GM21619 (cell line): ENCODE measurements at regions not wholly inside any gene's neighbourhood (a gene's known extent, or its start where the extent isn't known, plus 50 kb on each side); places are given as distances from the start of the nearest gene placed in this dataset.

ENCODE experiments used
- ATAC-seq: cut with Tn5 transposase; IDR thresholded peaks from one replicate; pipeline ENCODE4 v1.9.1; 2021; ENCODE audit not compliant: unreplicated experiment

DNA sequence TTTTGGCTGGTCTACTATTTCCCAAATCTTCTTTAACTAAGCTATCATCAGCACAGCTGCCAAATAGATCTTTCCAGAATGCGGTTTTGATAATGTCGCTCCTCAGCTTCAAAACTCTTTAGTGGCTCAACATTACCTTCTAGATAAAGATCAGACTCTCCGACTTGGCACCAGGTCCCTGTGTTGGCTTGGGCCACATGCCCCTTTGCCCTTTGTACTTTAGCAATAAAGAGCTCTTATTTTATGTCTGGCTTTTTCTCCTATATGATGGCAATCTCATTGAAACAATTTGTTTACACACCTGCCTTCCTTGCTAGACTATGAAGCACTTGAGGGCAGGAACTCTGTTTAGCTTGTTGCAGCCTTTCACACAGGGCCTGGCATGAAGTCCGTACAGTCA lies 128.9 kb upstream of the GATA6 start:
- ATAC-seq: no peak

GRCh38 chr18:22043837-22044236 lies 125.6 kb upstream of the GATA6 start:
- ATAC-seq: no peak

GRCh38 chr18:22044474-22045220 lies 124.7 kb upstream of the GATA6 start:
- no peak for ATAC-seq

GRCh38 chr18:22045221-22045918 lies 124.0 kb upstream of the GATA6 start:
- no peak for ATAC-seq

GRCh38 chr18:22046473-22046872 lies 122.9 kb upstream of the GATA6 start:
- no peak for ATAC-seq

- no peak for ATAC-seq
Observed at GRCh38 chr18:22047485-22047884, 121.9 kb upstream of the GATA6 start.

- no peak for ATAC-seq
Observed at GRCh38 chr18:22048221-22048620, 121.2 kb upstream of the GATA6 start.

- ATAC-seq: no peak
Observed at GRCh38 chr18:22048932-22049615, 120.3 kb upstream of the GATA6 start.

DNA sequence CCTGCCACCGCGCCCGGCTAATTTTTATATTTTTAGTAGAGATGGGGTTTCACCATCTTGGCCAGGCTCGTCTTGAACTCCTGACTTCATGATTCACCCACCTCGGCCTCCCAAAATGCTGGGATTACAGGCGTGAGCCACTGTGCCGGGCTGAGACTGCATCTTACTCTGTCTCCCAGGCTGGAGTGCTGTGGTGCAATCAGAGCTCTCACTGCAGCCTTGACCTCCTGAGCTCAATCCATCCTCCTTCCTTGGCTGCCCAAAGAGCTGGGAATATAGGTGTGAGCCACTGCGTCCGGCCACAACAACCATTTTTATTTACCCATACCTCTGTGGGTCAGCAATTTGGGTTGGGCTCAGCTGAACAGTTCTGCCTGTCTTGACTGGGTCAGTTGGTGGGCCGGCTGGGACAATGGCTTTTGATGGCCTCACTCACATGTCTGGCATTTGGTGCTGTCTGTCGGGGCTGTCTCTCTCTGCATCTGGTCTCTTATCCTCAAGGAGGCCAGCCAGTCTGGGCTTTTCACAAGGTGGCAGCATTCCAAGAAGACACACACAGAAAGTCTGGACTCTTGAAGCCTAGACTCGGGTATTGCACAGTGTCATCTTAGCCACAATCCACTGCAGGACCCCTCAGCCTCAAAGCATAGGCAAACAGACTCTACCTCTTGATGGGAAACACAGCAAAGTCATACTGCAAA lies 116.8 kb upstream of the GATA6 start:
- no peak for ATAC-seq

- ATAC-seq: no peak
Observed at GRCh38 chr18:22055466-22056238, 113.7 kb upstream of the GATA6 start.

GRCh38 chr18:22056950-22057349 lies 112.4 kb upstream of the GATA6 start:
- ATAC-seq: no peak

DNA sequence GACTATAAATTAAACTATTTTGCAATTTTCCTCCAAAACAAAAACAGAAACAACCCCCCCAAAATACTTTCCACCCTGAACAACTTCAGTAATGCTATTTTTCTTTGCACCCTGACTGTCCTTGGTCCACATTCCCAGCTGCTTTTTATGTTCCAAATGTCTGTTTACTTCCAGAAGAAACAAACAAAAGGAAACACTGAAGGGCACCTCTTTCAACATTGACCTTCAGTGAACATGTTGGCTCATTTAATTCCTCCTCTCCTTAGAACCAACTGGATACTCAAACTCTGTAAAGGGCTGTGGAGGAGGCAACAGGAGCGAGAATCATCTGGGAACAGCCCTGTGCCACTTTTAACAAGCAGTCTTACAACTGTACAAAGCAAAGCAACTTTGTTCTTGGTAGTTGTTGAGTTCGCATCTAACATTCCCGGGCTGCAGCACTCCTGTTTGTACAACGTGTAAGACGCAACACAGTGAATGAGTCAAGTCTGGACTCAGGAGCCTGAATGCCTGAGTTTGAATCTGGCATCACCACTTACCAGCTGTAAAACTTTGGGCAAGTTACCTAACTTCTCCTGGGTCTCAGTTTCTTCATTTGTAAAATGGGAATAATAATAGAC lies 111.4 kb upstream of the GATA6 start:
- no peak for ATAC-seq

DNA sequence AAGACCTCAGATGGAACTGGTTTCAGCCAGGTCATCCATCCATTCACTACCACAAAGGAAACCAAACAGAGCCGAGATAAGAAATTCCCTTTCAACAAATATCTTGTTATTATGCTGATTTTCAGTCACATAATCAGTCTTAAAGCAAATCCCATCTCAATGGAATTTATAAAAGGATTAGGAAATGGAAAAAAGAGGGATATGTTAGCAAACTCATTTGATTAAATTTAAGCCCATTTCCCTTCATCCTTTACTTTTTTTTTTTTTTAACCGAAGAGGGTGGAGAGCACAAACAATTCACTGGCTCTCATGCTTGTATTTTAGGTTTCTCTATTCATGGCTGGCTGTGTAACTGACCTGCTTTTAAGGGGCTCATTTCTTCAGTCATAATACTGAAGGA lies 109.0 kb upstream of the GATA6 start:
- no peak for ATAC-seq

DNA sequence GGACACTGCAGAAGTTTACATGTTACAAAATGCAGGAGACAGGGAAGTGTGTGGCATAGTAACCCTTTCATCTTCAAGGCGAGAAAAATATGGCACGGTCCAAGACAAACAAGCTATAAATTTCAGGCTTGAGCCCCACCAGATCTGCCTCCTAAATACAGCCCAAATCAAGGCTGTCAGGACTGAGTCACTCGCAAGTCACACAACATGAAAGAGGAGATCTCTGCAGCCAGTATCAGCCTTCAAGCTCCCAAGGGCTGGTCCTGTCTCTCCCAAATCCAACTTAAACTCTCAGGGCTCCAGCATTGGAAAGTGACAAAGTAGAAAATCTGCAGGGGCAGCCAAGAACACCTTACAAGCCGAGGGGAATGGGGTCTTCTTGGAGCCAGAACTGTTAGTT lies 106.3 kb upstream of the GATA6 start:
- no peak for ATAC-seq

DNA sequence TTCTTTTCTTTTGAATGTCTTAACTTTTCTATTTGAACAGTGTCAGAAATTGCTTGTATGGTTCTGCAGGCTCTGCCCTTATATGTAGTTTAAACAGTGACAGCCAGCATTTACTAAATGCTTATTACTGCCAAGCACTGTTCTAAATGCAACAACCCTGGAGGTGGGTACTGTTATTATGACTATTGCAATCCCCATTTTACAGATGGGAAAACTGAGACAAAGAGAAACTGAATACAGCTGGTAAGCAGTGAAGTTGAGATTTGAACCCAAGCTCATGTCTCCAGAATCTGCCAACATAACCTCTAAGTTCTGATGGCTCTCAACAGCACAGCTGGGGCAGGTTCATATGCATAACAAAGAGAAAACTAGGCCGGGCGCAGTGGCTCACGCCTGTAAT lies 105.7 kb upstream of the GATA6 start:
- ATAC-seq: no peak

- no peak for ATAC-seq
Observed at GRCh38 chr18:22064581-22064980, 104.8 kb upstream of the GATA6 start.

GRCh38 chr18:22065311-22065710 lies 104.1 kb upstream of the GATA6 start:
- ATAC-seq: no peak

DNA sequence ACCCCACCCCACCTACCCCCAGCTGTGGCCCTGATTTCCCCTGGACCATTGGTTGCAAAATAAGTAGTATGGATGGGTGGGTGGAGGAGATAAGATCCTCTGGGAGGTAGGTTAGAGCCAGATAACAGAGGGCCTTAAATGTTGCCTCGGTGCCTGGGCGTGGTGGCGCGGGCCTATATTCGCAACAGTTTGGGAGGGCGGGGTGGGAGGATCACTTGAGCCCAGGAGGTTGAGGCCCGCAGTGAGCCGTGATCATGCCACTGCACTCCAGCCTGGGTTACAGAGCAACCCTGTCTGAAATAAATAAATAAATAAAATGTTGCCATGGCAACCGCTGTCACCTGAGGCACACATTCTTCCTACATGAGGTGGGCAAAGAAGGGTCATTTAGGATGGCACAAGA lies 103.3 kb upstream of the GATA6 start:
- ATAC-seq: no peak

GRCh38 chr18:22067109-22067508 lies 102.3 kb upstream of the GATA6 start:
- ATAC-seq: no peak

GRCh38 chr18:22067682-22068081 lies 101.7 kb upstream of the GATA6 start:
- no peak for ATAC-seq
